CD4-positive, alpha-beta T cell (primary cell): ENCODE measurements at regions not wholly inside any gene's neighbourhood (a gene's known extent, or its start where the extent isn't known, plus 50 kb on each side); places are given as distances from the start of the nearest gene placed in this dataset.

Experiments
- ATAC-seq: fragments of 200-7000 bp; cut with Tn5 transposase; one replicate; pipeline ENCODE4 v1.10.0; 2022; ENCODE audit warnings: mild to moderate bottlenecking; ENCODE audit not compliant: poor library complexity
- CTCF ChIA-PET: fragments of 350-600 bp; sonication (Branson Sonifier 250); formaldehyde crosslinking; loops from one replicate; lab custom pipeline; 2021; ENCODE audit warnings: antibody characterized with exemption, inconsistent platforms; lab: Charles Lee
- POLR2A ChIA-PET: fragments of 350-600 bp; sonication (Branson Sonifier 250); formaldehyde crosslinking; loops from one replicate; lab custom pipeline; 2021; ENCODE audit warnings: antibody characterized with exemption, inconsistent platforms; lab: Charles Lee
- DNase-seq, 14 experiments: peaks; one replicate each; pipeline ENCODE4 v3.0.0-alpha.2; 2013 to 2020; ENCODE audit warnings: mixed read lengths in 2 of 14
- H3K27ac ChIP-seq, 2 donors: one replicate each; pipeline versions ENCODE4 v1.5.1 to v1.7.0; 2013; ENCODE audit warnings: low read length in 2 of 2, low read depth in 1 of 2, mild to moderate bottlenecking in 1 of 2
- H3K27me3 ChIP-seq, 2 experiments: 1 replicate in 1 of 2; 2 replicates in 1 of 2; pipeline versions ENCODE4 v1.6.1 to v1.7.0; 2013; ENCODE audit warnings: low read length in 2 of 2, control low read depth in 1 of 2, mild to moderate bottlenecking in 1 of 2, moderate library complexity in 1 of 2; ENCODE audit not compliant: insufficient read depth in 2 of 2, control insufficient read depth in 1 of 2
- H3K36me3 ChIP-seq: one replicate; pipeline ENCODE4 v1.6.1; 2013; ENCODE audit warnings: low read length, control low read depth; ENCODE audit not compliant: insufficient read depth
- H3K4me1 ChIP-seq: one replicate; pipeline ENCODE4 v1.6.1; 2013; ENCODE audit warnings: low read length, control low read depth; ENCODE audit not compliant: insufficient read depth
- H3K4me3 ChIP-seq: one replicate; pipeline ENCODE4 v1.5.1; 2013; ENCODE audit warnings: mild to moderate bottlenecking, low read length, moderate library complexity
- H3K9me3 ChIP-seq, 2 experiments: 1 replicate in 1 of 2; 2 replicates in 1 of 2; pipeline versions ENCODE4 v1.6.1 to v1.7.0; 2013; ENCODE audit warnings: low read length in 2 of 2, mild to moderate bottlenecking in 2 of 2, control low read depth in 1 of 2, moderate library complexity in 1 of 2; ENCODE audit not compliant: control insufficient read depth in 1 of 2, insufficient read depth in 1 of 2
- H3K27ac Mint-ChIP-seq: one replicate; pipeline ENCODE4 v1.8.0; 2020; ENCODE audit warnings: mixed read lengths
- H3K27me3 Mint-ChIP-seq: one replicate; pipeline ENCODE4 v1.8.0; 2021; ENCODE audit warnings: mixed read lengths
- H3K36me3 Mint-ChIP-seq: one replicate; pipeline ENCODE4 v1.8.0; 2021; ENCODE audit warnings: low read depth, mixed read lengths
- H3K4me1 Mint-ChIP-seq: one replicate; pipeline ENCODE4 v1.8.0; 2021; ENCODE audit warnings: low read depth, mixed read lengths
- H3K4me3 Mint-ChIP-seq: one replicate; pipeline ENCODE4 v1.8.0; 2020; ENCODE audit warnings: mild to moderate bottlenecking, mixed read lengths
- H3K9me3 Mint-ChIP-seq: one replicate; pipeline ENCODE4 v1.8.0; 2020; ENCODE audit warnings: mixed read lengths
- CTCF ChIP-seq: fragments of 200-600 bp; IDR thresholded peaks from one replicate; pipeline ENCODE4 v1.8.0; 2022; ENCODE audit warnings: antibody characterized with exemption, mild to moderate bottlenecking
- intact Hi-C, 2 experiments: fragments of 100-400 bp; cut with DNase I in 1 of 2; cut with micrococcal nuclease in 1 of 2; formaldehyde crosslinking; loops; one replicate each; pipeline versions ENCODE4 v1.15.1 to v1.9.0; 2023 to 2025; cut with DNase I, micrococcal nuclease

- Mint-ChIP-seq H3K4me1 (no peaks in the 10 kb centered on the region), H3K27me3 (no peaks in the 10 kb centered on the region), H3K4me3 (no peak overlapping the region), H3K36me3 (no peaks in the 10 kb centered on the region), H3K9me3 (no peaks in the 10 kb centered on the region), H3K27ac (no peak overlapping the region)
- ChIA-PET CTCF (no interaction called here), POLR2A (no interaction called here)
- no peaks in the 10 kb centered on the region for H3K27me3 ChIP-seq
- H3K4me1 ChIP-seq = no peaks in the 10 kb centered on the region
- DNase-seq (no peak), ATAC-seq (no peak)
- intact Hi-C loops = no loop called here
- H3K4me3 ChIP-seq = no peak overlapping the region
- H3K27ac ChIP-seq = no peak overlapping the region
- TF ChIP-seq CTCF = no peak
- no peaks in the 10 kb centered on the region for H3K9me3 ChIP-seq
- H3K36me3 ChIP-seq = no peaks in the 10 kb centered on the region
Measured at GRCh38 chr2:212945526-212945925, 205.9 kb downstream of the IKZF2 start.

- no peak for TF ChIP-seq CTCF
- no peaks in the 10 kb centered on the region for H3K27me3 ChIP-seq
- H3K9me3 ChIP-seq = no peaks in the 10 kb centered on the region
- no peak overlapping the region for H3K27ac ChIP-seq
- intact Hi-C loops = no loop called here
- no peaks in the 10 kb centered on the region for H3K4me1 ChIP-seq
- no peak overlapping the region for H3K4me3 ChIP-seq
- no peak overlapping the region for H3K27ac Mint-ChIP-seq
- no peak overlapping the region for H3K4me3 Mint-ChIP-seq
- no peaks in the 10 kb centered on the region for H3K36me3 ChIP-seq
- H3K36me3 Mint-ChIP-seq = no peaks in the 10 kb centered on the region
- DNase-seq (no peak), ATAC-seq (no peak)
- ChIA-PET POLR2A (no interaction called here), CTCF (no interaction called here)
- H3K27me3 Mint-ChIP-seq = no peaks in the 10 kb centered on the region
- H3K4me1 Mint-ChIP-seq = no peaks in the 10 kb centered on the region
- no peaks in the 10 kb centered on the region for H3K9me3 Mint-ChIP-seq
Measured at GRCh38 chr2:212943351-212943750, 208.1 kb downstream of the IKZF2 start.

- no peaks in the 10 kb centered on the region for H3K27me3 ChIP-seq
- ATAC-seq (no peak), DNase-seq (no peak)
- no peak for TF ChIP-seq CTCF
- no peak overlapping the region for H3K27ac ChIP-seq
- Mint-ChIP-seq H3K27me3 (no peaks in the 10 kb centered on the region), H3K4me1 (no peaks in the 10 kb centered on the region), H3K4me3 (no peak overlapping the region), H3K36me3 (no peaks in the 10 kb centered on the region), H3K9me3 (no peaks in the 10 kb centered on the region), H3K27ac (no peak overlapping the region)
- no peaks in the 10 kb centered on the region for H3K4me1 ChIP-seq
- H3K36me3 ChIP-seq = no peaks in the 10 kb centered on the region
- ChIA-PET CTCF (no interaction called here), POLR2A (no interaction called here)
- peaks cover 0 to 3% of the 10 kb centered on the region in 2 experiments for H3K9me3 ChIP-seq
- H3K4me3 ChIP-seq = no peak overlapping the region
- intact Hi-C loops = no loop called here
Measured at GRCh38 chr2:212941361-212941760, 210.1 kb downstream of the IKZF2 start.
